HG03558 (cell line): ENCODE measurements at regions not wholly inside any gene's neighbourhood (a gene's known extent, or its start where the extent isn't known, plus 50 kb on each side); places are given as distances from the start of the nearest gene placed in this dataset.
"Not testable (repeated sequence)": the region's sequence is repeated elsewhere in the genome, so short reads cannot be mapped to it uniquely, and the experiment has no call there.

ENCODE experiments used
- ATAC-seq: cut with Tn5 transposase; IDR thresholded peaks from one replicate; pipeline ENCODE4 v1.9.1; 2021; ENCODE audit warnings: moderate number of reproducible peaks; ENCODE audit not compliant: unreplicated experiment; ENCODE audit errors: extremely low read depth

DNA sequence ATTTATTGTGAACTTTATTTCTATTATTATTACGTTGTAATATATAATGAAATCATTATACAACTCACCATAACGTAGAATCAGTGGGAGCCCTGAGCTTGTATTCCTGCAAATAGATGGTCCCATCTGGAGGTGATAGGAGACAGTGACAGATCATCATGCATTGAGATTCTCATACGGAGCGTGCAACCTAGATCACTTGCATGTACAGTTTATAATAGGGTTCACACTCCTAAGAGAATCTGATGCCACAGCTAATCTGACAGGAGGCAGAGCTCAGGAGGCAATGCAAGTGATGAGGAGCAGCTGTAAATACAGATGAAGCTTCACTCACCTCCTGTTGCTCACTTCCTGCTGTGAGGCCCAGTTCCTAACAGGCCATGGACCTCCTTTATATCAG, 2170.2 kb downstream of the PCDH7 start:
- no peak for ATAC-seq

DNA sequence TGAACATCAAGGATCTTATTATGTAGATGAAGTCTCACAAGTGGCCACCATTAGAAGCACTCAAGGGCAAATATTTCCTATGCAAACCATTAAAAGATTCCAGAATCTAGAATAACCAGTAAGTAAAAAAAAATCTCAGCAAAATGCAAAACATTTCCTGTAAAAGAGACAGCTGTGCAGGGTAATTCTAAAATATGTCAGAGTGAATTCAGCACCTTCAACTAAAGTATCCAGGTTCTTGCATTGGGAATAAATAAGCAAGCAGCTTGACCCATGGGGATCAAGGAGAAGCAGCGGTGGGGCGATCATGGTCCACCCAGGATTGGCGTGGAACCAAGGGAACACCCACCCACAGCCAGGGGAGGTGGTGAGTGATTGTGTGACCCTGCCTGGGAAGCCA, 2188.9 kb downstream of the PCDH7 start:
- ATAC-seq, result no peak

DNA sequence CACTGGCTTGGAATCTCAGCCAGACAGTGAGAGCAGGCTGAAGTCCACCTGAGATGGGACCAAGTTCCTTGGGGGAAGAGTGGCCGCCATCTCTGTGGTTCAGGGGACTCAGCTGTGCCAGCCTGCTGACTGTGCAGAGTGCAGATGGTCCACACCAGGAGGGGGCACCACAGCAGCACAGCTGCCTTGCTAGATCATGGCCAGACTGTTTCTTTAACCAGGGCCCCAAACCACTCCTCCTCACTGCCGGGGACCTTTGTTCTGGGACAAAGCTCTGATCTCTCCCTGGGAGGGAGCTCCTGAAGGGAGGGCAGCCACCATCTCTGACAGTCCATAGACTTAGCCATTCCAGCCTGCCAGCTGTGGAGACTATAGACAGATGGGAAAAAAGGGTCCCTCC, 2189.6 kb downstream of the PCDH7 start:
- no peak for ATAC-seq

DNA sequence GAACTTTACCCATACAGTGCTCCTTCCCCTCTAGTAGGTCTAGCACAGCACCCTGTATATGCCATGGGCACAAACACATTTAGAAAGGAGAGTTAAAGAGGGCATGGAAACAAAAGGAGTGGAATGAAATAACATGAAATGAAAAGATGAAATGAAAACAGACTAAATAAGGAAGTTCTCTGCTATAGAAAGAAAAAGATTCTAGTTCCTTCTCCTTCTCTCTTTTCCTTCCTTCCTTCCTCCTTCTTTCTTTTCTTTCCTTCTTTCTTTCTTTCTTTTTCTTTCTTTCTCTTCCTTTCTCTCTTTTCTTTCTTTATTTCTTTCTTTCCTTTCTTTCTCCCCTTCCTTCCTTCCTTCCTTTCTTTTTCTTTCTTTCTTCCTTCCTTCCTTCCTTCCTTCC, 2197.4 kb downstream of the PCDH7 start:
- ATAC-seq, result no peak

DNA sequence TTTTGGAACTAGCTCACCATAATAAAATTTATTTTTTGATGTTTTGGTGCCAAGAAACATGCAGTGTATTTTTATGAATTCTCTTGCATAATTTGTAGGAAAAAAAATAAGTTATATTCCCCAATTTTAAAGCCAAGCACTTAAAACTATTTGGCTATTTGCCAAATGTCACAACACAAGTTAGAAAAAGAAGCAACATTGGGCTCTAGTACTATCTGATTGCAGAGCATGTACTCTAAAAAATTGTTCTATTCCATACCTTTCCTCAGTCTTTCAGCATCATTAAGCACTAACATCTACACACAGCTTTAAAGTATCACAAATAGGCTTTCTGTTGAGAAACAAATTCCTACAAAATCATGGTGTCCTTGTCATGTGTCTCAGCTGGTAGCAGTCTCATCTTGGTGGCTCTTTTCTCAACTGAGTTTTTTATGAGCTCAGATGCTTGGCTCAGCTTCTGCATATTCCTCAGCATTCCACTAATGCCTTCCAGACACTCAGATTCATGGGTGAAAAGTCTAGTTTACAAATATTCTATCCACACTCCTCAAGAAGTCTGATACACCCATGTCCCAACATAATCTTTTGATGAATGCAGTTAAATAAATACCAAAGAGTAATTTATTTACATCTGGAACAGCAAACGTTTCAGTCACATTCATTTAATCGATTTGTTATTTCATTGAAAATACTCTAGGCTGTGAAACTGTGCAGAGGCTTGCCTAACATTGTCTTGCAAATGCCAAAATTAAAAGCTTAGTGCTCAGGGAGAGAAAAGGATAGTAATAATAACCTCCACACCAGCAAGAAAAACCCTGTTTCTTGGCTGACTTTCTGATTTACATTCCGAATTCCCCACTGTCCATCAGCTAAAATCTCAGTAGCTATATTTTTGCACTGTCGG, 2209.9 kb downstream of the PCDH7 start:
- no peak for ATAC-seq

DNA sequence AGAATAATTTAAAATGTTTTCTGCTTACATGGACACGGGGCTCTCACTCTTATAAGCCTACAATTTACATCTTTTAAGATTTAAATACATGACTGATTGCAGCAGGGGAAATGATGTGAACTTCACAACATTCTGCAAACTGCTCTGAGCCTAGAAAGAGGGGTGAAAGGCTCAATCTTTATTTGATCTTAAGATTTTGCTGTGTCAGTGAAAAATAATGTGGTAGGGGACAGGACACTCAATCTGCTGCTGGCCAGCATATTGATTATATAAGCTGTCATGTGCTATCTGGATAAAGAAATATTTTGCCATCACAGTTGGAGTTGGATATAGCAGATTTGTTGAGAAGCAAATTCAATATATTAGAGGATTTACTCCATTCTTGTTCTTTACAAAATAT, 2210.5 kb downstream of the PCDH7 start:
- ATAC-seq, result no peak

DNA sequence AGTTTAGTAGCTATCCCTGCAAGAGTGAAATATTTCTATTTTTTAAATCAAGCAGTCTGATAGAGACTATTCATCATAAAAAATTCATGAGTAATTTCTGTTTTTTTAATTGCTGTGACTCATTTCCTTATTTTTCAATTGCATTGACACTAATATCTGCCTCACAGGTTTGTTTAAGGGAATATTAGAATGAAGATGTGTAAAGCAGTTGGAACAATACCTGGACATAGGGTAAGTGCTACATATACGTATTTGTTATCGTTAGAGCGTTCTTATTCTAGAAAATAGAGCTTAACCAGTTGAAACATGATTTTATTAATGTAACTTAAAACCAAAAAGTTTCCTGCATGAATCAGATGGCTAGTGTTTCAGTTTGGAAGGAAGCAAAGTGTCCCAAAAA, 2211.3 kb downstream of the PCDH7 start:
- no peak for ATAC-seq

DNA sequence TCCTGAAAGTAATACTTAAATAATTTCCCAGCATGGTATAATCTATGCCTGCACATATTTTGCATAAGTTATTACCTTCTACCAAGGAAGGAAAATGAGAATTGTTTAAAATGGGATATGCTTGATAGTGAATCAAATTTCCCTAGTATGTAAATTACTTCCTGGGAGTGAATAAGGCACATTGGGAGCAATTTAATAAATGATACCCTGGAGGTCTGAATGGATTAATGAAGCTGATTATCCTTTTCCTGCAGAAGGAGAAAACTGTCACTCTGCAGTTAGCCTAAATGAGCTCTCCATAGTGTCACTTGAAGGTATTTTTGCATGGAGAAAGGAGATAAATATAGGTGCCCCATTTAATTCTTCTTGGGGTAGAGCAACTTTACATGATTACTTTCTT, 2212.0 kb downstream of the PCDH7 start:
- ATAC-seq, result no peak

DNA sequence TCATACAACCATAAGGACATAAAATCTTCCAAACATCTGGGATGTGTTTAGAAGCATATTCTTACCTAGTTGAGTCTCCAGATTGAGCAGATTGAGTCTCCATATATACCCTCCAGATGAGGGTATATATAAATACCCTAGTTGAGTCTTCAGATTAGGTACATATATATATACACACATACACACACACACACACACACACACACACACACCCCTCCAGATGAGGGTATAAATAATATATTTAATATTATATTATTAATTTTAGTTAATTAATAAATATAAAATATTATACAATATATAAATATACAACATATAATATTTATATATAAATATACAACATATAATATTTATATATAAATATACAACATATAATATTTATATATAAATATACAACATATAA, 2219.1 kb downstream of the PCDH7 start:
- not testable (repeated sequence) for ATAC-seq

DNA sequence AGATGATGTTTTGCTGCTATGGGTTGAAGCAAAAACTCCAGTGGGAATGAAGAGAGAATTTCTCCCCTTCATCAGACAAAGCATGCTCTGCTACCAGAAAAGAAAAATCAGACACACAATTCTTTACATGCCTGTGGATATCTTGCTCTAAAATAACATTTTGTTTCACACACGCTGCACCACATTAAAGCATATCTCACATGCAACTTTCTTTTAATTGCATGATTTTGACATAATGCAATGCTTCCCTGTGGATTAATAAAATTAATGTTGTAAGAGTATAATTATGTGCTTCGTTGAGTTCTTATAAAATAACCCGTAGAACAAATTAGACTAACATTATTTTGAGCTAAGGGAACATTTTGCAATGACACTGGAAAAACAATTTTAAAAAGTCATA, 2230.7 kb downstream of the PCDH7 start:
- ATAC-seq, result no peak

DNA sequence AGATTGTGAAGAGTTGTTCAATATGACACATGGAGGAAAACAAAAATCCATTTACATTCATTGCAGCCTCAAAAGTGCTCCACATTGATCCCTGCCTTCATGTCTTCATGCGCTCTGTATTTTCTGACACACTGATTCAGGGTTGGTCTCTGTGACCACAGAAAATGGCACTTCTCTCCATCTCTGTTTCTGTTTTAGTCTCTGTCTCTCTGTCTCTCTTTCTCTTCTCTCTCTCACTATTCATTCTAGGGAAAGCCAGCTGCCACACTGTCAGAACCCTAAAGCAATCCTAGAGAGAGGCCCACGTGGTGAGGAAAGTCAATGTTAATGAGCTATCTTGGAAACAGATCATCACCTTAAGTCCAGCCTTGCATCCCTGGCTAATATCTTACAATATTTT, 2238.4 kb downstream of the PCDH7 start:
- no peak for ATAC-seq

DNA sequence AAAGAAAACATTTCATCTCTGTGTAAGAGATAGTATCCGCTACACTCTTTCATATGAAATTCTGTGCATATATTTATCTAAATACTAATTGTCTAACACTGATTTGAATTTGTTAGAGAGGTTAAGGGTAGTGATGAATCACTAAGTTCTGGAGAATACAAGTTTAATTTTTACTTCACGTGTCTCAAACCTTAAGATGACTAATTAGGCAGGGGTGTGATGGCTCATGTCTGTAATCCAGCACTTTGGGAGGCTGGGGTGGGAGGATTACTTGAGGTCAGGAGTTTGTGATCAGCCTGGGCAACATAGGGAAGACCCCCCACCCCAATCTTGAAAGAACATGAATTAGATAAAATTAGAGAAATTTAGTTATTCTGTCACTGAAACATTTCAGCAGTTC, 2241.9 kb downstream of the PCDH7 start:
- ATAC-seq, result no peak

DNA sequence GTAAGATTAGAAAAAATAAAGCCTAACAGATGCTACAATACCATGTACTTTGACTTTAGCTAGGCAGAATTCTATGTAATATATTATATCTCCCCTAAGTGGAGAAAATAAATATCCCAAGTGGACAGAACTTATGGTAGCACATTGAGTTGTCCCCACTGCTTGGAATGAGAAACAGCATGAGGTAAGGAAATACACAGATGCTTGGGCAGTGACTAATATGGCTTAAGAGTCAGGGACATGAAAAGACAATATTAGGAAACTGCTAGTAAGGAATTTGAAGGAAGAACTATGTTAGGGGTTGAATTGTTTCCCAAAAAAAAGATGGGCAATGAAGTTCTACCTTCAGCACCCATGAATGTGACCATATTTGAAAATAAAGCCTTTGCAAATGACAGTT, 2265.1 kb downstream of the PCDH7 start:
- no peak for ATAC-seq

DNA sequence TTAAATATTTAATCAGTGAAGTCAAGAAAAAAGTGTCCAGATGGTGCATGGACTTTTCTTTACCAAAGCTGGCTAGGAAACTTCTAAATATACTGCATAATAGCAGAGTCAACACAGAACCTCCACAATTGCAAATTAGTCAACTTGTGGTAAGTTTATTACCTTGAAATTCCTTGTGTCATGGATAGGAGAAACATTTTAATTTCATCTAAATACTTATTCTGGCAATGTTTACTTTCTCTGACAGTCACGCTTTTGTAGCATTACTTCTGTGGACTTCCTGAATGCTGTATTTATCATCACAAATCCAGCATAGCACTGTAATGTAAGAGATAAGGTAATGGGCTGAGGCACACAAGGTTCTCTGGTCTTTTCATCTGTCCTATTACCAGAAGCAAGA, 2266.1 kb downstream of the PCDH7 start:
- no peak for ATAC-seq

DNA sequence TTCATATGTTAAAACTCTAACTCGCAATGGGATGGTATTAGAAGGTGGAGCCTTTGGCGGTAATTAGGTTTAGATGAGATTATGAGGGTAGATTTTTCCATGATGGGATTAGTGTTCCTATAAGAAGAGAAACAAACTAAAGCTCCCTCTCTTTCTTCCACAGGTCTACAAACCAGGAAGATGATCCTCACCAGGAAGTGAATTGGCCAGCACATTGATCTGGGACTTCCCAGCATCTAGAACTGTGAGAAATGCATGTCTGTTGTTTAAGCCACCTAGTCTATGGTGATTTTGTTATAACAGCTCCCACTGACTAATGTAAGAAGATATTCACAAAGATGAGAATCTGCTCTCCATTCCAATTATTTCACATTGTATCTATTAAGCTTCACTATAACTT, 2266.9 kb downstream of the PCDH7 start:
- ATAC-seq, result no peak

DNA sequence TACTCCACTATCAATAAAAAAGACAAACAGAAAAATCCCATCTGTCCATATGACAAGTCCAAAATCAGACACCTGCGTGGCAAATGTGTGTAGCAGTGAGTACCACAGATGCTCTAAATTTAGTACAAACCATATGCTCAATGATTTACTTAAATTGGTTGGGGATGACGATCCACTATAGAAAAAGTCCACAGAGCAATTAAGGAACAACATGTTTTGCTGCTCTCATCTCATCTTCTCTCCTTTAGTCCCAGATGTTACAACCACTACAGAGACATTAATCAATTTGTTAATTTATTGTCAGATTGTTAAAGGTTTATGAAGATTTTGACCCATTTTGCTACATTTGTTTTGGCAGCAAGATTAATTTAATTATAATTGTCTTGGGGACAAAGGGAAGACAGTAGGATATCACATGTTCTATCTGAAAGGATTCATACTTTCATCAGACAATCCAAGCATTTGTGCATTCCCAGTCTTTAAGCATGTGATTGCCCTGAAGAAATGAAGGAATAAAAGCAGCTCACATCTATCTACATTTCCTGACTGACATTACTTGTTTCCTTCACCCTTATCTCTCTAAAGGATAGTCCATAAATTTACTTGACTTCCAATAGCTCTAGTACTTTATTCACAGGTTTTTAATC, 2268.1 kb downstream of the PCDH7 start:
- ATAC-seq, result no peak

DNA sequence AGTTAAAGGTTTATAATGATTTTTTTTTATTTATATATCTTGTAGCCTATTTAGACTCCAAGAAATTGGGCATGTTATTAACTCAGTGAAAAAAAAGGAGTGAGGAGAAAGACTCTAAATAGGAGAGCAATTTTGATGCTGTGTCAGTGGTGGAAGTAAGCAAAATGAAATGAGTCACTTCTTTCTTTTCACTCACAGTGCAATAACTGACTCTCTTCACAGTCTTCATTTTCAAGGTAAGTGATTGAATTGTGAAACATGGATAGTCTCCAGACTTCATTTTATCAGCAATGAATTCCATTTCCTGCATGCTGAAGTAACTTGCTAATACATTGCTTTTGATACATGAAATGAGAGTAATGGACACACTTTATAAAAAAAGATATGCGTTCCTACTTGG, 2271.5 kb downstream of the PCDH7 start:
- no peak for ATAC-seq

DNA sequence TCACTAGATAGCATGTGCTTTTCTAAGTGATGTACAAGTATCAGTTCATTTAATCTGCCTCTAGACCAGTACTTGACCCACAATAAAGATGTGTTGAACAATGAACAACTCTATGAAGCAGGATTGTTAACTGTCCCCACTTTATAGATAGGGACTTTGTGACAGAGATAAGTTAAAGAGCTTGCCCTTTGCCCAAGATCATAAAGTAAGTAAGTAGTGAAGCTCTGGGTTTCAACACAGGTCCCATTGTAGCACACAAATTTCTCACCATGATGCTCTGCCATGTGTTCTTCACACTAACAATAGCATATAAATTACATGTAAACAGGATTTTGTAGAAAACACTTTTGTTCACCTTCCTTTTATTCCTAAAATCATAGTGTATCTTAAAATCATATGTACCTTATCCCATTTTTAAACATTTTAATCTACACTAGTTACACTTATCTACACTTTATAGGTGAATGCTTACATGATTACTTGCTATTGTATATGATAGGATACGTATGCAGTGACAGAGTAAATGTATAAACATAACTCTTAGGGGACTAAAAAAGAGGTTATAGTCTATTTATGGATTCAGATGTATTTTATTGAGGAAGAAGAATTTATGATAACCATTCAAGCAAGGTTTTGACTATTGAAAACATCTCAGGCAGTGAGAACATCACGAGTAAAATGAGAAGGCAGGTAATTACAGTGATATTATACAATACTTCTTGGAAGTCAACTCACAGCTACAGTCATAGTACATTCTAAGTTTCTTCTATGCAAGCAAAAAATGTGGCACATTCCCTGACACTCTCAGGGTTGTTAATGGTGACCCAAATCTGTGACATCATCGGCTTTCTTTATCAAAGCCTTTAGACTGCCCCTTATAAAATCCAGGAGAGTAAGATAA, 2275.1 kb downstream of the PCDH7 start:
- ATAC-seq, result no peak

DNA sequence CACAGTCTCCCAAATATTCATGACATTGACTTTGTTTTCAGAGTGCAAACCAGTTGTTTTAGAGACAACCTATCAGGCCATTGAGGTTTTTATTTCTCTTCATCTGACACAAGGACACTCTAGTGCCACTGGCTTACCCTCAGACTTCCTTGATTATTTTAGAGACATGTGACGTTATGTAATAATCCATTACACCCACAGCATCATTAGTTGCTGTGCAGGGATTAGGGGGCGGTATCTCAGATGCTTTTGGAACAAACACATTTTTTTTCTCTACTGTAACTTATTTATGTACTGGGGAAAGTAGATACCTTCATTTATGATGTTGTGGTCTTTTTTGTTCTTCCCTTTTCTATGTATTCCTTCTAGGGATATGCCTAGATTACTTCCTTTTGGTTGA, 2293.1 kb downstream of the PCDH7 start:
- no peak for ATAC-seq

DNA sequence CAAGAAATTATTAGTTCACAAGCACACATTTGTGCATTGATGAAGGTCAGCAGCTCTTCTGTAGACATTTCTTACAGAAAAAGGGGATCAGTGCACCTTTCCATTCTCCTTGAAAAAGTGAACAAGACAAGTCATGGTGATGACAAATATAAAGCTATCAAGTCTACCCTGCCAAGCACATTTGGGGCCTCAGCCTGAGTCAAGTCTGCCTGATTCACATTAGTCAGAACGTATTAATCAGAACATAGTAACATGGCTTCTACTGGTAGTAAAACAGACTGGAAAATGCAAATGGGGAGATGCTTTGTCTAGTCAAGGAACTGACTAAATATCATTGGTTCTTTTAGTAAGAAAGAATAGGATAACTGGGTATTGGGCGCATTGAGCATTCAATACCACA, 2305.1 kb downstream of the PCDH7 start:
- ATAC-seq, result no peak

DNA sequence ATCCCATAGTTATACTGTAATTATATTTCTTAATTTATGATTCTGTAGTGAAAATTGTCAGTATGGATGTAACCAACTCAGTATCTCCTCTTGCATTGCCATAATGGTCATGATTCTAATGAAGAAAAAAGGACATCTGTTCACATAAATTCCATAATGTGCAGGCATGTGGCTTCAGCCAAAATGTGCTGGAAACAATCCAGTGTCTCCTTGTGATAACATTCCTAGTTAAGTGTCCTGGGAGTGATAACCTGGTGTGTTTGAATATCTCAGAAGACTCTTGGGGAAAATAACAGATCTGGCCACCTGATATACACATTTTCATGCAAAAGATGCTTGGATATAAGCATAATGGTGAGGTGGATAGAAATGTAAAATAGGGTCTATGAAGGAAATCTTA, 2309.8 kb downstream of the PCDH7 start:
- ATAC-seq, result no peak
